Liver (tissue), 8 donors: ENCODE measurements at regions not wholly inside any gene's neighbourhood (a gene's known extent, or its start where the extent isn't known, plus 50 kb on each side); places are given as distances from the start of the nearest gene placed in this dataset.

Source experiments
- DNase-seq: peaks from one replicate; pipeline ENCODE4 v3.0.0-alpha.2; 2017; ENCODE audit warnings: low spot score
- H3K27ac ChIP-seq, 2 donors: one replicate each; pipeline ENCODE4 v1.7.0; 2013; ENCODE audit warnings: inconsistent platforms in 2 of 2, low read length in 2 of 2, control low read depth in 1 of 2, low read depth in 1 of 2, mild to moderate bottlenecking in 1 of 2
- H3K27me3 ChIP-seq, 4 donors: one replicate each; pipeline versions ENCODE4 v1.6.1 to v1.7.0; 2013; ENCODE audit warnings: low read length in 3 of 4, inconsistent platforms in 1 of 4, mild to moderate bottlenecking in 1 of 4, moderate library complexity in 1 of 4; ENCODE audit not compliant: control insufficient read depth in 4 of 4, insufficient read depth in 4 of 4
- H3K36me3 ChIP-seq, 4 donors: one replicate each; pipeline versions ENCODE4 v1.6.1 to v1.7.0; 2013; ENCODE audit warnings: low read length in 3 of 4, mild to moderate bottlenecking in 3 of 4, low read depth in 1 of 4, moderate library complexity in 1 of 4; ENCODE audit not compliant: control insufficient read depth in 4 of 4, insufficient read depth in 3 of 4
- H3K4me1 ChIP-seq, 4 donors: one replicate each; pipeline versions ENCODE4 v1.6.1 to v1.7.0; 2013; ENCODE audit warnings: low read length in 3 of 4, mild to moderate bottlenecking in 3 of 4, moderate library complexity in 1 of 4; ENCODE audit not compliant: control insufficient read depth in 4 of 4, insufficient read depth in 4 of 4
- H3K4me3 ChIP-seq, 3 donors: one replicate each; pipeline versions ENCODE4 v1.6.1 to v1.7.0; 2013; ENCODE audit warnings: low read length in 3 of 3, control low read depth in 1 of 3, low read depth in 1 of 3, mild to moderate bottlenecking in 1 of 3
- H3K9ac ChIP-seq, 2 donors: one replicate each; pipeline ENCODE4 v1.7.0; 2013; ENCODE audit warnings: low read length in 2 of 2, mild to moderate bottlenecking in 2 of 2, moderate library complexity in 2 of 2, control low read depth in 1 of 2, low read depth in 1 of 2
- H3K9me3 ChIP-seq, 4 donors: one replicate each; pipeline versions ENCODE4 v1.6.1 to v1.7.0; 2013; ENCODE audit warnings: low read length in 3 of 4; ENCODE audit not compliant: control insufficient read depth in 4 of 4
- EGR1 ChIP-seq, 2 donors: IDR thresholded peaks; 2 replicates each; pipeline ENCODE4 v1.6.1; 2016 to 2018; ENCODE audit warnings: antibody characterized with exemption in 2 of 2, low read depth in 2 of 2
- FOXA1 ChIP-seq: IDR thresholded peaks from 2 replicates; pipeline ENCODE4 v1.6.1; 2016; ENCODE audit warnings: antibody characterized with exemption
- FOXA2 ChIP-seq: IDR thresholded peaks from 2 replicates; pipeline ENCODE4 v1.6.1; 2016; ENCODE audit warnings: antibody characterized with exemption
- GABPA ChIP-seq, 2 donors: IDR thresholded peaks in 1 of 2; conservative IDR thresholded peaks in 1 of 2; 2 replicates each; pipeline ENCODE4 v1.6.1; 2016; ENCODE audit warnings: antibody characterized with exemption in 2 of 2, mild to moderate bottlenecking in 1 of 2, moderate library complexity in 1 of 2
- HNF4A ChIP-seq, 2 donors: conservative IDR thresholded peaks; 2 replicates each; pipeline ENCODE4 v1.6.1; 2016; ENCODE audit warnings: antibody characterized with exemption in 2 of 2, mild to moderate bottlenecking in 2 of 2
- HNF4G ChIP-seq: IDR thresholded peaks from 2 replicates; pipeline ENCODE4 v1.6.1; 2016; ENCODE audit warnings: antibody characterized with exemption
- JUND ChIP-seq, 2 donors: IDR thresholded peaks; 2 replicates each; pipeline ENCODE4 v1.6.1; 2016; ENCODE audit warnings: antibody characterized with exemption in 2 of 2
- NR2F2 ChIP-seq: IDR thresholded peaks from 2 replicates; pipeline ENCODE4 v1.6.1; 2016; ENCODE audit warnings: antibody characterized with exemption
- RAD21 ChIP-seq, 2 donors: IDR thresholded peaks; 2 replicates each; pipeline ENCODE4 v1.6.1; 2016; ENCODE audit warnings: antibody characterized with exemption in 2 of 2, mild to moderate bottlenecking in 2 of 2
- RXRA ChIP-seq, 2 donors: IDR thresholded peaks; 2 replicates each; pipeline ENCODE4 v1.6.1; 2017 to 2018; ENCODE audit warnings: antibody characterized with exemption in 2 of 2, mild to moderate bottlenecking in 1 of 2
- SP1 ChIP-seq: IDR thresholded peaks from 2 replicates; pipeline ENCODE4 v1.6.1; 2018; ENCODE audit warnings: antibody characterized with exemption, mild to moderate bottlenecking
- TAF1 ChIP-seq: conservative IDR thresholded peaks from 2 replicates; pipeline ENCODE4 v1.6.1; 2016; ENCODE audit warnings: antibody characterized with exemption, mild to moderate bottlenecking
- YY1 ChIP-seq: IDR thresholded peaks from 2 replicates; pipeline ENCODE4 v1.6.1; 2016; ENCODE audit warnings: antibody characterized with exemption, mild to moderate bottlenecking
- WGBS: extraction: QIAGEN DNeasy Blood & Tissue Kit; methylation state at CpG from one replicate; pipeline ENCODE4 v1.1.7; 2013; 5-methylcytosine and 5-hydroxymethylcytosine counted together
- TF ChIP-seq, protein P1 (sequence below): IDR thresholded peaks from 2 replicates; pipeline ENCODE4 v1.6.1; 2016; ENCODE audit warnings: antibody characterized with exemption
- TF ChIP-seq, protein P2 (sequence below): IDR thresholded peaks from 2 replicates; pipeline ENCODE4 v1.6.1; 2016; ENCODE audit warnings: antibody characterized with exemption
- TF ChIP-seq, protein P3 (sequence below): IDR thresholded peaks from 2 replicates; pipeline ENCODE4 v1.6.1; 2016; ENCODE audit warnings: antibody characterized with exemption, mild to moderate bottlenecking
- TF ChIP-seq, protein P4 (sequence below): IDR thresholded peaks from 2 replicates; pipeline ENCODE4 v1.6.1; 2016; ENCODE audit warnings: antibody characterized with exemption
- TF ChIP-seq, protein P5 (sequence below): fragments of 150-350 bp; IDR thresholded peaks from 2 replicates; pipeline ENCODE4 v1.5.1; 2017; ENCODE audit warnings: improper control_type of control experiment, low read depth, low read length; ENCODE audit not compliant: missing input control
- donor health status: healthy.
- donor health status: healthy.
- donor health status: healthy.
- donor health status: healthy.
- donor health status: healthy.

DNA sequence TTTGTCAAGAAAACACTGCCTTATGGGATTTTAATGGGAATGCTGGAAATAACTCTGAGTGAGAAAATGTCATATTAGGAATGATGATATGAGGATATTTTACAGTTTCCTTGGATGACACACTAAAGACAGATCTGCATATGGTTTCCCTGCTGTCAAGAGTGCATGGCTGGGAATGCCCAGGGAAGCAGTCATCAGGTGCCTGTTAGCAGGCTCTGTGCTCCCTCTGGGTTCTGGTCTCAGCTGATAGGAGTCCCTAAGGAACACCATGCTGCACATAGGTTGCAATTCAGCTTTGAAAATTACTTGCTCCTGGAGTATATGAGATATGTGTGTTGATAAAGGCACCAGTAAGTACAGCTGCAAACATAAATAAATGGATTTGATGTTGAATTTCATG lies 1064.6 kb downstream of the TUSC7 start:
- H3K27me3 ChIP-seq: no peaks in the 10 kb centered on the region
- no peak for DNase-seq
- no peaks in the 10 kb centered on the region for H3K4me1 ChIP-seq
- H3K9me3 ChIP-seq: no peaks in the 10 kb centered on the region
- no peak overlapping the region for H3K4me3 ChIP-seq
- no peak for TF ChIP-seq FOXA2
- TF ChIP-seq, protein P1, sequence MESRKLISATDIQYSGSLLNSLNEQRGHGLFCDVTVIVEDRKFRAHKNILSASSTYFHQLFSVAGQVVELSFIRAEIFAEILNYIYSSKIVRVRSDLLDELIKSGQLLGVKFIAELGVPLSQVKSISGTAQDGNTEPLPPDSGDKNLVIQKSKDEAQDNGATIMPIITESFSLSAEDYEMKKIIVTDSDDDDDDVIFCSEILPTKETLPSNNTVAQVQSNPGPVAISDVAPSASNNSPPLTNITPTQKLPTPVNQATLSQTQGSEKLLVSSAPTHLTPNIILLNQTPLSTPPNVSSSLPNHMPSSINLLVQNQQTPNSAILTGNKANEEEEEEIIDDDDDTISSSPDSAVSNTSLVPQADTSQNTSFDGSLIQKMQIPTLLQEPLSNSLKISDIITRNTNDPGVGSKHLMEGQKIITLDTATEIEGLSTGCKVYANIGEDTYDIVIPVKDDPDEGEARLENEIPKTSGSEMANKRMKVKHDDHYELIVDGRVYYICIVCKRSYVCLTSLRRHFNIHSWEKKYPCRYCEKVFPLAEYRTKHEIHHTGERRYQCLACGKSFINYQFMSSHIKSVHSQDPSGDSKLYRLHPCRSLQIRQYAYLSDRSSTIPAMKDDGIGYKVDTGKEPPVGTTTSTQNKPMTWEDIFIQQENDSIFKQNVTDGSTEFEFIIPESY: no peak
- TF ChIP-seq, protein P2, sequence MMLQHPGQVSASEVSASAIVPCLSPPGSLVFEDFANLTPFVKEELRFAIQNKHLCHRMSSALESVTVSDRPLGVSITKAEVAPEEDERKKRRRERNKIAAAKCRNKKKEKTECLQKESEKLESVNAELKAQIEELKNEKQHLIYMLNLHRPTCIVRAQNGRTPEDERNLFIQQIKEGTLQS: no peak
- H3K36me3 ChIP-seq: no peaks in the 10 kb centered on the region
- H3K27ac ChIP-seq: no peak overlapping the region
- H3K9ac ChIP-seq: no peak overlapping the region

DNA sequence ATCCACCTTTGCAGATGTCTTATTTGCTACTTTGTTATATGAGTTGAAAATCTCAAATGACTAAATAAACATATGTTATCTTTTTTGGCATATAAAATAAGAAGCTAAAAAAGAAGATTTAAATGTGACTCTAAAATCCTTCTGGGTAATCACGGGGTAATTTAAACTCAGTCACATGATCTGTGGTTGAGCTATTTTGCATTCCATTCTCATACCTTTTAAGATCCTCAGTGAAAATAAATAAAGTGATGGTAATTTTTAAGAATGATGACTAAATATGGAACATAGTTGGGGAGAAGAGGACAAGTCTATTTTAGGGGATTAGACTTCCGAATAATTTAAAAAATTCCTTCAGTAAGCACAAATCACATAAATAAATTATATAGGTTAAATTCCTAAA lies 1076.8 kb downstream of the TUSC7 start:
- Histone ChIP-seq H3K27me3 (no peaks in the 10 kb centered on the region), H3K36me3 (no peaks in the 10 kb centered on the region), H3K9ac (no peak overlapping the region), H3K4me3 (no peak overlapping the region), H3K27ac (no peak overlapping the region), H3K4me1 (no peaks in the 10 kb centered on the region), H3K9me3 (no peaks in the 10 kb centered on the region)
- WGBS: 82% methylated on average over 2 of the region's 2 CpGs
- no peak for DNase-seq
- TF ChIP-seq RXRA (IDR thresholded peaks at IDR 0.05): no peak
- no peak for TF ChIP-seq EGR1 (IDR thresholded peaks at IDR 0.05; ENCODE audit: low read depth in 2 of 2)
- TF ChIP-seq, protein P2: no peak
- TF ChIP-seq, protein P3, sequence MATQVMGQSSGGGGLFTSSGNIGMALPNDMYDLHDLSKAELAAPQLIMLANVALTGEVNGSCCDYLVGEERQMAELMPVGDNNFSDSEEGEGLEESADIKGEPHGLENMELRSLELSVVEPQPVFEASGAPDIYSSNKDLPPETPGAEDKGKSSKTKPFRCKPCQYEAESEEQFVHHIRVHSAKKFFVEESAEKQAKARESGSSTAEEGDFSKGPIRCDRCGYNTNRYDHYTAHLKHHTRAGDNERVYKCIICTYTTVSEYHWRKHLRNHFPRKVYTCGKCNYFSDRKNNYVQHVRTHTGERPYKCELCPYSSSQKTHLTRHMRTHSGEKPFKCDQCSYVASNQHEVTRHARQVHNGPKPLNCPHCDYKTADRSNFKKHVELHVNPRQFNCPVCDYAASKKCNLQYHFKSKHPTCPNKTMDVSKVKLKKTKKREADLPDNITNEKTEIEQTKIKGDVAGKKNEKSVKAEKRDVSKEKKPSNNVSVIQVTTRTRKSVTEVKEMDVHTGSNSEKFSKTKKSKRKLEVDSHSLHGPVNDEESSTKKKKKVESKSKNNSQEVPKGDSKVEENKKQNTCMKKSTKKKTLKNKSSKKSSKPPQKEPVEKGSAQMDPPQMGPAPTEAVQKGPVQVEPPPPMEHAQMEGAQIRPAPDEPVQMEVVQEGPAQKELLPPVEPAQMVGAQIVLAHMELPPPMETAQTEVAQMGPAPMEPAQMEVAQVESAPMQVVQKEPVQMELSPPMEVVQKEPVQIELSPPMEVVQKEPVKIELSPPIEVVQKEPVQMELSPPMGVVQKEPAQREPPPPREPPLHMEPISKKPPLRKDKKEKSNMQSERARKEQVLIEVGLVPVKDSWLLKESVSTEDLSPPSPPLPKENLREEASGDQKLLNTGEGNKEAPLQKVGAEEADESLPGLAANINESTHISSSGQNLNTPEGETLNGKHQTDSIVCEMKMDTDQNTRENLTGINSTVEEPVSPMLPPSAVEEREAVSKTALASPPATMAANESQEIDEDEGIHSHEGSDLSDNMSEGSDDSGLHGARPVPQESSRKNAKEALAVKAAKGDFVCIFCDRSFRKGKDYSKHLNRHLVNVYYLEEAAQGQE: no peak
- TF ChIP-seq, protein P1: no peak
- TF ChIP-seq HNF4G: no peak
- TF ChIP-seq, protein P4, sequence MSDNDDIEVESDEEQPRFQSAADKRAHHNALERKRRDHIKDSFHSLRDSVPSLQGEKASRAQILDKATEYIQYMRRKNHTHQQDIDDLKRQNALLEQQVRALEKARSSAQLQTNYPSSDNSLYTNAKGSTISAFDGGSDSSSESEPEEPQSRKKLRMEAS: no peak
- TF ChIP-seq TAF1: no peak
- TF ChIP-seq FOXA2: no peak
- no peak for TF ChIP-seq FOXA1
- no peak for TF ChIP-seq GABPA (IDR thresholded peaks at IDR 0.05 in 1 of 2, conservative IDR thresholded peaks at IDR 0.05 in 1 of 2)
- no peak for TF ChIP-seq RAD21 (IDR thresholded peaks at IDR 0.05)
- TF ChIP-seq JUND (IDR thresholded peaks at IDR 0.05): no peak
- TF ChIP-seq HNF4A (conservative IDR thresholded peaks at IDR 0.05): no peak
- TF ChIP-seq, protein P5, sequence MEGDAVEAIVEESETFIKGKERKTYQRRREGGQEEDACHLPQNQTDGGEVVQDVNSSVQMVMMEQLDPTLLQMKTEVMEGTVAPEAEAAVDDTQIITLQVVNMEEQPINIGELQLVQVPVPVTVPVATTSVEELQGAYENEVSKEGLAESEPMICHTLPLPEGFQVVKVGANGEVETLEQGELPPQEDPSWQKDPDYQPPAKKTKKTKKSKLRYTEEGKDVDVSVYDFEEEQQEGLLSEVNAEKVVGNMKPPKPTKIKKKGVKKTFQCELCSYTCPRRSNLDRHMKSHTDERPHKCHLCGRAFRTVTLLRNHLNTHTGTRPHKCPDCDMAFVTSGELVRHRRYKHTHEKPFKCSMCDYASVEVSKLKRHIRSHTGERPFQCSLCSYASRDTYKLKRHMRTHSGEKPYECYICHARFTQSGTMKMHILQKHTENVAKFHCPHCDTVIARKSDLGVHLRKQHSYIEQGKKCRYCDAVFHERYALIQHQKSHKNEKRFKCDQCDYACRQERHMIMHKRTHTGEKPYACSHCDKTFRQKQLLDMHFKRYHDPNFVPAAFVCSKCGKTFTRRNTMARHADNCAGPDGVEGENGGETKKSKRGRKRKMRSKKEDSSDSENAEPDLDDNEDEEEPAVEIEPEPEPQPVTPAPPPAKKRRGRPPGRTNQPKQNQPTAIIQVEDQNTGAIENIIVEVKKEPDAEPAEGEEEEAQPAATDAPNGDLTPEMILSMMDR: no peak
- TF ChIP-seq NR2F2: no peak
- TF ChIP-seq YY1: no peak
- TF ChIP-seq SP1: no peak
